Keratinocyte (primary cell): ENCODE measurements at regions not wholly inside any gene's neighbourhood (a gene's known extent, or its start where the extent isn't known, plus 50 kb on each side); places are given as distances from the start of the nearest gene placed in this dataset.

Experiments
- CTCF ChIP-seq, 3 experiments: IDR thresholded peaks in 1 of 3; conservative IDR thresholded peaks in 1 of 3; optimal IDR thresholded peaks in 1 of 3; 2 replicates in 2 of 3; 3 replicates in 1 of 3; pipeline versions ENCODE3 to v1.5.1; 2011; ENCODE audit warnings: low read length in 3 of 3, mild to moderate bottlenecking in 3 of 3, moderate library complexity in 2 of 3, control low read depth in 1 of 3, inconsistent platforms in 1 of 3; ENCODE audit not compliant: insufficient read depth in 2 of 3; ENCODE audit errors: extremely low read depth in 1 of 3
- EZH2 ChIP-seq: IDR thresholded peaks from one replicate; pipeline ENCODE4 v1.6.1; 2012; ENCODE audit warnings: inconsistent platforms, mild to moderate bottlenecking, low read length, moderate library complexity

- TF ChIP-seq EZH2 (no peak), CTCF (optimal IDR thresholded peaks at IDR 0.05 in 1 of 3, IDR thresholded peaks at IDR 0.05 in 1 of 3, conservative IDR thresholded peaks at IDR 0.05 in 1 of 3; ENCODE audit: extremely low read depth in 1 of 3, insufficient read depth in 2 of 3, low read length in 3 of 3) (no peak)
Observed at GRCh38 chr4:22906045-22906444, 213.3 kb downstream of the GBA3 start.
